ENCODE measurements at regions not wholly inside any gene's neighbourhood (a gene's known extent, or its start where the extent isn't known, plus 50 kb on each side); places are given as distances from the start of the nearest gene placed in this dataset.

GRCh38 chr20:54385746-54386145 is 89.6 kb upstream of the DOK5 start:
- intact Hi-C loops (cut with micrococcal nuclease; ENCODE audit: unreplicated experiment) = no loop called here
- Histone ChIP-seq H3K4me3 (ENCODE audit: low read depth, low read length) (no peak overlapping the region), H3K36me3 (ENCODE audit: control insufficient read depth, insufficient read depth, low read length) (no peaks in the 10 kb centered on the region), H3K9me3 (no peaks in the 10 kb centered on the region), H3K27me3 (replicated peaks; ENCODE audit: control insufficient read depth, insufficient read depth, low read length) (no peaks in the 10 kb centered on the region), H3K4me1 (no peaks in the 10 kb centered on the region)
- Mint-ChIP-seq H3K27ac (ENCODE audit: unreplicated experiment) (no peak overlapping the region), H3K36me3 (ENCODE audit: insufficient read depth, unreplicated experiment) (no peaks in the 10 kb centered on the region), H3K27me3 (ENCODE audit: insufficient read depth, unreplicated experiment) (peaks cover 27% of the 10 kb centered on the region), H3K4me3 (ENCODE audit: unreplicated experiment) (no peak overlapping the region), H3K9me3 (ENCODE audit: unreplicated experiment) (no peaks in the 10 kb centered on the region), H3K4me1 (ENCODE audit: low read depth, unreplicated experiment) (no peaks in the 10 kb centered on the region)
- POLR2A ChIA-PET = no interaction called here
- no peak for TF ChIP-seq CTCF (IDR thresholded peaks at IDR 0.05; ENCODE audit: insufficient read depth in 1 of 2, low read depth in 1 of 2, low read length in 1 of 2, severe bottlenecking in 1 of 2, unreplicated experiment in 1 of 2)
- CTCF ChIA-PET = no interaction called here
- no peak for DNase-seq
- no TSS peak for BruUV-seq (replicated peaks)

GRCh38 chr20:54389596-54390280 is 85.7 kb upstream of the DOK5 start:
- no peak overlapping the region for H3K27ac Mint-ChIP-seq (ENCODE audit: unreplicated experiment)
- Histone ChIP-seq H3K27me3 (replicated peaks; ENCODE audit: control insufficient read depth, insufficient read depth, low read length) (no peaks in the 10 kb centered on the region), H3K36me3 (ENCODE audit: control insufficient read depth, insufficient read depth, low read length) (no peaks in the 10 kb centered on the region), H3K9me3 (0 out of 2 replicates have a peak, but pooled peaks cover 3% of the 10 kb centered on the region), H3K4me3 (ENCODE audit: low read depth, low read length) (no peak overlapping the region), H3K4me1 (no peaks in the 10 kb centered on the region)
- TF ChIP-seq CTCF (IDR thresholded peaks at IDR 0.05; ENCODE audit: insufficient read depth in 1 of 2, low read depth in 1 of 2, low read length in 1 of 2, severe bottlenecking in 1 of 2, unreplicated experiment in 1 of 2) = no peak
- no peak overlapping the region for H3K4me3 Mint-ChIP-seq (ENCODE audit: unreplicated experiment)
- DNase-seq = no peak
- peaks cover 17% of the 10 kb centered on the region for H3K27me3 Mint-ChIP-seq (ENCODE audit: insufficient read depth, unreplicated experiment)
- ChIA-PET POLR2A (no interaction called here), CTCF (no interaction called here)
- H3K9me3 Mint-ChIP-seq (ENCODE audit: unreplicated experiment) = peaks cover 23% of the 10 kb centered on the region
- no TSS peak for BruUV-seq (replicated peaks)
- no peaks in the 10 kb centered on the region for H3K36me3 Mint-ChIP-seq (ENCODE audit: insufficient read depth, unreplicated experiment)
- no peaks in the 10 kb centered on the region for H3K4me1 Mint-ChIP-seq (ENCODE audit: low read depth, unreplicated experiment)
- intact Hi-C loops (cut with micrococcal nuclease; ENCODE audit: unreplicated experiment) = loop anchor here (2.0 kb wide), 1 partner anchor 21 kb away; no protein-coding TSS in a partner anchor

GRCh38 chr20:54397292-54398140 is 77.9 kb upstream of the DOK5 start:
- intact Hi-C loops (cut with micrococcal nuclease; ENCODE audit: unreplicated experiment) = no loop called here
- no peak overlapping the region for H3K4me3 ChIP-seq (ENCODE audit: low read depth, low read length)
- H3K27ac Mint-ChIP-seq (ENCODE audit: unreplicated experiment) = no peak overlapping the region
- no peaks in the 10 kb centered on the region for H3K36me3 ChIP-seq (ENCODE audit: control insufficient read depth, insufficient read depth, low read length)
- DNase-seq = no peak
- H3K27me3 Mint-ChIP-seq (ENCODE audit: insufficient read depth, unreplicated experiment) = peaks cover 12% of the 10 kb centered on the region
- TF ChIP-seq CTCF (IDR thresholded peaks at IDR 0.05; ENCODE audit: insufficient read depth in 1 of 2, low read depth in 1 of 2, low read length in 1 of 2, severe bottlenecking in 1 of 2, unreplicated experiment in 1 of 2) = no peak
- H3K4me1 Mint-ChIP-seq (ENCODE audit: low read depth, unreplicated experiment) = no peaks in the 10 kb centered on the region
- H3K9me3 Mint-ChIP-seq (ENCODE audit: unreplicated experiment) = peaks cover 11% of the 10 kb centered on the region
- ChIA-PET CTCF (interaction anchor here (0.5 kb wide), 1 partner anchor 247 kb away, joined by 5 read pairs; no protein-coding TSS in a partner anchor), POLR2A (no interaction called here)
- no TSS peak for BruUV-seq (replicated peaks)
- no peaks in the 10 kb centered on the region for H3K36me3 Mint-ChIP-seq (ENCODE audit: insufficient read depth, unreplicated experiment)
- H3K27me3 ChIP-seq (replicated peaks; ENCODE audit: control insufficient read depth, insufficient read depth, low read length) = no peaks in the 10 kb centered on the region; the same call in 1 of the 2 replicates
- no peaks in the 10 kb centered on the region for H3K9me3 ChIP-seq
- H3K4me1 ChIP-seq = no peaks in the 10 kb centered on the region
- H3K4me3 Mint-ChIP-seq (ENCODE audit: unreplicated experiment) = no peak overlapping the region

Measured in Caco-2 (cell line).